ENCODE measurements at regions not wholly inside any gene's neighbourhood (a gene's known extent, or its start where the extent isn't known, plus 50 kb on each side); places are given as distances from the start of the nearest gene placed in this dataset.
"Not testable (repeated sequence)": the region's sequence is repeated elsewhere in the genome, so short reads cannot be mapped to it uniquely, and the experiment has no call there.

DNA sequence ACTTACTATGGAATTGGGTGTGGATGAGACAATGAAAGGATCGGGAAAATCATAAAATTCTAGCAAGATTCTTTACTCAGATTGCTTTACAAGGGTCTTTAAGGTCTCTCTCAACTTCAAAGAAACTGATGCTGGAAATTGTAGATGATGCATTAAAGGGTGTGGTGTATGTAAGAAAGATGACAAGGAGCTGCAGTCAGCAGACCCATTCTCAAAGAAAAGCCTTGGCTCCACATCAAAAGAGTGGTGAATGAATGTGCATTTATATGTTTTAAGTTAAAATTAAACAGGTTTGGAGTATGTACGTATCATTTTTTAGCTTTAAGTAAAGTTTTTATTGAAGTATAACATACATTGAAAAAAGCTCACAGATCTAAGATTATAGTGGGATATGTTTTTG is 194.5 kb downstream of the C12orf75 start:
- no peak for DNase-seq (ENCODE audit: low read depth, low spot score)

DNA sequence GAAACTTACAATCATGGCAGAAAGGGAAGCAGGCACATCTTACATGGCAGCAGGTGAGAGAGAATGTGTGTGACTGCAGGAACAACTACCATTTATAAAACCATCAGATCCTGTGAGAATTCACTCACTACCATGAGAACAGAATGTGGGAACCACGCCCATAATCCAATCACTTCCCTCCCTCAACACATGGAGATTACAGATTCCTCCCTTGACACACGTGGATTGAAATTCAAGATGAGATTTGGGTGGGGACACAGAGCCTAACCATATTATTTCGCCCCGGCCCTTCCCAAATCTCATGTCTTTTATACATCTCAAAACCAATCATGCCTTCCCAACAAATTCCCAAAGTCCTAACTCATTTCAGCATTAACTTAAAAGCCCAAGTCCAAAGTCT is 203.6 kb downstream of the C12orf75 start:
- DNase-seq (ENCODE audit: low read depth, low spot score) = no peak

DNA sequence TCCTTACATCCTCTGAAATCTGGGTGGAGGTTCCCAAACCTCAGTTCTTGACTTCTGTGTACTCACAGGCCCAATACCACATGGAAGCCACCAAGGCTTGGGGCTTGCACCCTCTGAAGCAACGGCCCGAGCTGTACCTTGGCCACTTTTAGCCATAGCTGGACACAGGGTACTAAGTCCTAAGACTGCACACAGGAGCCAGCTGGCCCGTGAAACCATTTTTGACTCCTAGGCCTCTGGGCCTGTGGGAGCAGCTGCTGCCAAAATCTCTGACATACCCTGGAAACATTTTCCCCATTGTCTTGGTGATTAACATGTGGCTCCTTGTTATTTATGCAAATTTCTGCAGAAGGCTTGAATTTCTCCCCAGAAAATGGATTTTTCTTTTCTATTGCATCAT is 204.5 kb downstream of the C12orf75 start:
- not testable (repeated sequence) for DNase-seq (ENCODE audit: low read depth, low spot score)

DNA sequence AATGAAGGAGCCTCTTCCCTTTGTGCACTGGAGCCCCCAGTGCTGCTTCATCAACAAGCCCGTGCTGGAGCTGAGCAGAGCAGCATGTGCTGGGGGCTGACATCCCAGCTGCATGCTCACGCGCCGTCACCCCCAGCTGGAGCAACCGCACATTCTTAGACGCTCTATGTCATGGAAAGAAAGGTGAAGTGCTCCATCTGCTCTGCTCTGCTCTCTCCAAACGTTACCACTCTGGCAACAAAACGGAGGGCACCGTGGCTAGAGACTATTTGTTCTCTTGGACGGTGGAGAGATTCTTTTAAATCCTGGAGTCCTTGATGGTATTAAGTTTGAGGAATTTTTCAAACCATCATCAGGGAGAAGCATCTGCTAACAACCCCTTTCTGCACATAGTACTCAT is 208.4 kb downstream of the C12orf75 start:
- DNase-seq (ENCODE audit: low read depth, low spot score) = no peak

DNA sequence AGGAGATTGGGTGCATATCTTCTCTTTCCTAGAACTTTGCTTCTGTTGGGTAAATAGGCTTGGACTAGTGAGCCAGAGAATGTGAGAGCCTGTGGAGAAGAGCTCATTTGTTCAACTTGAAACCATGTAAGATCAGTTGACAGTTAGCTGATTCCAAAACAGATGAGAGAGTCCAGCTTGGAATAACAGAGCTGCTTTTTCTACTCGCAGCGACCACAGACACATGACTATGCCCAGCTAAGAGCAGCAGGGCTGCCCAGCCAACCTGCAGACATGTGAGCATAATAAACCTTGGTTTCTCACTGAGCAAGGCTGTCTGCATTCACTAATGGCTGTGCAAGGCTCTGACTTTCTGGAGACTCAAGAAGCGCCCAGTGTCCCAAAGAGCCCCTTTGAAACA is 209.2 kb downstream of the C12orf75 start:
- DNase-seq (ENCODE audit: low read depth, low spot score) = no peak

DNA sequence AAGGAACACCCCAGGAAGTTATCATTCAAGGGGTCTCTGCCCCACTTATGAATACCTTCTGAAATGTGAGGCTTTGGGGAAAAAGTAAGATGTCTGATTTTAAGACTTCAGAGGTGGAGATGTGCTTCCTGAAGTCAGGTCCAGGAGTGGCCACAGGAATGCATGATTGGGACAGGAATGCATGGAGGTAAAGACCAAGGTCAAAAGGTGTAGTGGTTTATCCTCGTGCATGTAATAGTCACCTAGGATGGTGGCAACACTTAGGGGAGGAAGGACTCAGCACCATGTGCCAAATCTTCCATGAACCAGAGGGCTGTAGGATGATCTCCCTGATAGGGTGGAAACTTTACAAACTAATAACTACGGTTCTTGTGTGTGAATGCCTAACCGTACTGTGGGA is 217.3 kb downstream of the C12orf75 start:
- no peak for DNase-seq (ENCODE audit: low read depth, low spot score)

DNA sequence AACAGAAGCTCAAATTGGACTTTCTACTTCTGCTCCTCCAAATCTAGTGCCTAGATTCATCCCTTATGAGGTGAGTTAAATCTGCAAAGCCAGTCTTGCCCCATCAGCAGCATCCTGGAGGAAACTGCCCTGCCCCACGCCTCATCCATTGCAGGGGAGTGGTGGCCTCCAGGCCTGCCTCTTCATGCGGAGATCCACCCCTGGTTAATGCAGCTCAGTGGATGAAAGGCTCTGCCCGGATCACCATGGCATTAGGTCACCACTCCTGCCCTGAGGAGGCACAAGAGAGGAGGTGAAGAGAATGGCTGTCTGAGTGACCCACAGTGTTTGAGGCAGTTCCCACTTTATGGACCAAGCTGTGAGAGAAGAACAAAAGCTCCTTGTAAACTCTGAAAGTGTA is 218.1 kb downstream of the C12orf75 start:
- DNase-seq (ENCODE audit: low read depth, low spot score) = no peak

DNA sequence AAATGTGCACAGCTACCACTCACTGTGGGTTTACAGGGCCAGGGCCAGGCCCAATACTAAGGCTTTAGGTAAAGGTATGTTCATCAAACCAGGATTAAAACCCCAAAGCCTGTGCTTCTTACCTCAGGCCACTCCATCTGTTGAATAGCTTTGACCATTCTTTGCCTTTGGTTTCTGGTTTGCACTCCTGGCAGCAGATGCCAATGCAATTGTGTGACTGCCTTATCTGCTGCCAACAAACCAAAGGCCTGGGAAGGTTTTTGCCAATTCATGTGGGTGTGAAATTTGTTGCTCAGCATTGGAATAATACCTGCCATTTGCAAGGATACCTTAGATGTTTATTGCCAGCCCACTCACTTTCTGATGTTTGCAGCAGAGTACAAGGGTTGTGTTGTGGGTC is 221.6 kb downstream of the C12orf75 start:
- DNase-seq (ENCODE audit: low read depth, low spot score) = no peak

DNA sequence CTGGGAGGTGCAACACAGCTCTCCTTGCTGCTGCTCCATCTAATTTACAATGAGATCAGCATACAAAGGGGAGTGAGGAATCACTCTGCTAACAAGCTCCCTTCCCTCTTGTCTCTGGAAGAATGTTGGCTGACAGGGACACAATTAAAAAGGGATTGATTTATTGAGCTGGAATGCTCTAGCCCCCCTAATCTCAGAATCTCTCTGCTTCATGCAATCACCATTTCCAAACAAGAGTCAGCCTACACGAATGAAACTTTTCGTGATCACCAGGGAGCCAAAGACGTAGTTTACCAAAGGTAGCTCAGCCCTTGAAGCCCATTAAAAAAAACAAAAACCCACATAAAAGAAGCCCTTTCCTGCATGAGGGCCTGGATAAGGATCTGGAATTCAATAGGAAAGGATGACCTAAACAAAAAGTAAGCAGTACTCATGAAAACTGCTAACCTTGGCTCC is 223.8 kb downstream of the C12orf75 start:
- DNase-seq (ENCODE audit: low read depth, low spot score) = no peak

DNA sequence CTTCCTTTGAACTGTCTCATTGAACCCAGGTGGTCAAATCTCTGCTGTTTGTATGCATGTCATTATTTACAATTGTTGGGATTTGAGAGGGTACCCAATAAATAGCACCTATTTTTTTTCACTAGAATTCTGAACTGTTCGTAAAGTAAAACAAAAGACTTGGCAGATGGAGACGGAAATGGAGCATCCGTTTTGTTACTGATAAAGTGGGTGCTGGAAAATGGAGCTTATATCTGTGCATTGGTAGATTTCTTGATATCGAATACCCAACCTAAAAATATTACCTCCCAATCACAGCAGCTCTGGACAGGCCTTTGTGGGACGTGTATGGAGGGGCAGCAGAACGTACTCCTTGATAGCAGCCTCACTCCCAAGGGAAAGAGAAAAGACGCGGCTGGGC is 224.4 kb downstream of the C12orf75 start:
- DNase-seq (ENCODE audit: low read depth, low spot score) = no peak

DNA sequence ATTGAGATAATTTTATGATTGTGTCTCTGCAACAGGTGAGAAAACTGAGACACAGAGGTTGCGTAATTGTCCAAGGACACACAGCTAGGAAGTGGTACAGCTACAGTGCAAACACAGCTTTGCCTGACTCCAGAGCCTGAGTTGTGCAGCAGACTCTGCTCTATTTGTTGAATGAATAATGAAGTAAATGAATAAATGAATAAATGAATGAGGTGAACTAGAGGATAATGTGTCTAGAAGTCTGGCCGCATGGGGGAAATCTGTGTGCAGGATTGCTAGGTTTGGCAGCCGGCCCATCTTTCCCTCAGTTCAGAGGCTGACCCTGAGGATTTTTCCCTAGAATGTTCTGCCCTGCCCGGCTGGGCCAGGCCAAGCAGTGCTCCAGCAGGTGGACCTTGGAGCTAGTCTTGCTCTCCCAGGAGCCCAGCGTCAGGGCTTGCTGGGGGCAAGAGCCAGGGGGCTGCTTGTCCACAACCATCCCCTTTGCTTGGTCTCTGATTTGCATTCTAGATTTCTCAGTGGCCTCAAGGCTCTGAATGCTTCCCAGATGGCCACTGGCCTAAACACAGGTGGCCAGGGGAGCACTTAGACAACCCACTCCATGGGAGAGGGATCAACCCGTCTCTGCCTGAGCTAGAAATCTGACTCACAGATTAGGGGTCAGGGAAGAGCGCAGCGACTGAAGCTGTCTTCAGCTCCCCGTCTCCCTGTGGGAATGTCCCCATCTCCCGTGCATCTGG is 225.2 kb downstream of the C12orf75 start:
- DNase-seq (ENCODE audit: low read depth, low spot score) = no peak

DNA sequence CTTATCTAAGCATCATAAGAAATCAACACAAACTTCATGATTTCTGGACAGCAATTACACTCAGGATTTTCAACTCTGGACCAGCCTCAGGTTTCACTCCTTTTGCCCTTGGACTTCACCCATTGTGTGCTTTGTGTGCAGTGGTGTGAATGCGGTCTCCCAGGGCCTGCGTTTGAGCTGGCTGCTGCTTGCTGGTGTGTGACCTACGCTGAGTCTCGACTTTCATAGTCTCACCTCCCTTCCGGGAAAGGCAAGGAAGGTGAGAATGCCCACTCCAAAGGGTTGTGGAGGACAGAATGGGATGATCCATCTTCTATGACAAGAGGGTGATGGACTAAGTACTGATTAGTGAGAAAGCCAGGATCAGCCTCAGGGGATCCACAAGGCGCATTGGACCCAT is 228.8 kb downstream of the C12orf75 start:
- no peak for DNase-seq (ENCODE audit: low read depth, low spot score)

DNA sequence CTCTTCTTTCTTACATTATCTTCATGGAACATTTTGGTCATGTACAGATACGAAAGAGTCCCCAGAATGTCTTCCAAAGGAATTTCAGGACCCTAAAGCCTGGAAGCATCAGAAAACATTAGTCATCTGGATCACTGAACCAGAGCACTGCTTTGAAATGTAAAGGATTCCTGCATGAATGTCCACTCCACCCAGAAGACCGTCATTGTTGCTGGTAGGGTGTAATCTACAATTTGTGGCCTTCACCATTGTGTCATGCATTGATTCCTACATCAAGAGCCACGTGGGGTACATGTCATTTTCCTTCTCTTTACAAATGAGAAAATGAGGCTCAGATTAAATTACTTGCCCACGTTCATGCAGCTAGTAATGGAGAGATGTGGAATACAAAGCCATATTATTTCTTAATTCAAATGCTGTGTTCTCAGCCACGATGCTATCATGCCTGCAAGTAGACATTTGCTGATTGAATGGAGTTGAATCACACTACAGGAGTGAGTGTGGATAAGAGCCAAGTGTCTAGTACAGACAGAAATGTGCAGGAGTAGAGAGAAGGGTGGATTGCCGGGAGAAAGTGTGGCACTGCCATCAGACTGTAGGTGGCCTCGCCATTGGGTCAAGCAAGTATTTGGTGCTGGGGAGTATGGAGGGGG is 231.2 kb downstream of the C12orf75 start:
- DNase-seq (ENCODE audit: low read depth, low spot score) = no peak

DNA sequence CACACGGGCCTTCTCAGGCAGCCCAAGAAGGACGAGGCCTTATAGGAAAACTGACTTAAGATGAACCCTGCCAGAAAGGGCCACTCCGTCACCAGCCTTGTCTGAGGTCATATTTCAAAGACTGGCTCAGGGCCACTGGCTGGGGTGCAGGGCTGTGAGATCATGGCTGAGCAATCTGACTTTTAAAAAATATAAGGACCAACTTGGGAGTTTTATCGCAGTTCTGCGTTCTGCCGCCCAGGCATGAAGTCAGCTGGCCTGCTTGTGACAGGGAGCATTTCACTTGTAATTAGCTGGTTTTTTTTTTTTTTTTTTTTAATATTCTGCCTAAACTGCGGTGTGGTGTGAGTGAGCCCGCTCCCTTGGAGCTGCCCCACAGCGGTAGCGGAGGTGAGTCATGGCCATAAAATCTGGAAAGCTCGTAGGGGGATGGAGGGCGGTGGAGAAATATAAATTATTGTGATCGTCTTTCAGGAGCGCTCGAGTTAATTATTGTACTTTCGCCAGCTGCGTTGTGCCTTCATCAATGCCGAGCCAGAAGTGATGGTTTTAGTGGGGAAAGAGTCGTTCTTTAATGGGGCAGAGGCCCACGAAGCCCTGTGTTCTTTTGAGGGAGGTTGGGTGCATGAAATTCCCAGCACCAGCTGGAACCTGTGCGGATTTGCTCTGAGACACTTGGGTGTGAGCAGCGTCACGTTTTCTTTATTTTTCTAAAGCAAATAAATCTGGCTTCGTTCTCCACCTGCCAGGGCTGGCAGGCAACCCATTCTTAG is 231.9 kb downstream of the C12orf75 start:
- DNase-seq (ENCODE audit: low read depth, low spot score) = no peak

DNA sequence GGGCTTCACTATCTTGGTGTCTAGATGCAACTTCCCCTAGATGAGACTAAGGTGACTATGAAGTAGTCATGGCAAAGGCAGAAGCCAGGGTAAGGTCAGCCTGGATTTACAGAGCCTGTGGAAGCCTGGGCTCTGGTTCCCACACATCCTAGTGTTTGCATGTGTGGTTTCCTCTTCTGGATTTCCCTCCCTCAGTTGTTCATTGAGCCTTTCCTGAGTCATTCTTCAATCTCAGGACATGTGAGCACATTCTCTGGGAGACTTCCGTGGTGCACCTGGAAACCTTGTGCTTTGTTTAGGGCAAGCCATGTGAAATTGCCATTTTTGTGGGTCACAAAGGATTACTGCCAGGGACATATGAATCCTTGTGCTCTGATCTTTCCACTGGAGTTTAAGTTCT is 236.6 kb downstream of the C12orf75 start:
- DNase-seq (ENCODE audit: low read depth, low spot score) = no peak

DNA sequence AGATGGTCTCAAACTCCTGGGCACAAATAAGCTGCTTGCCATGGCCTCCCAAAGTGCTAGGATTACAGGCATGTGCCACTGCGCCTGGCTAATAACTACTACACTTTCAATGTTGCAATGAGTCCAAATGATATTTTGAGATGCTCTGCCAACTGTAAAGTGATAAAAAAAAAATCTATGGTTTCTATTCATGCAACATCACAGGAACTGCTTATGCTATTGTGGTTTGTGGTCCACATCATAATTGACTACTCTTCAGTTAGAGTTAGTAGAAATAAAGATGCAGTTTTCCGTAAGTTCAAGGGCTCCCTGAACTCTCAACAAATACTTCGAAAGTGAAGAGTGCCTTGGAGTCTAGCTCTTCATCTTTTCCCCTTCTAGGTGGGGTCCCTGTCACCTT is 239.4 kb downstream of the C12orf75 start:
- no peak for DNase-seq (ENCODE audit: low read depth, low spot score)

DNA sequence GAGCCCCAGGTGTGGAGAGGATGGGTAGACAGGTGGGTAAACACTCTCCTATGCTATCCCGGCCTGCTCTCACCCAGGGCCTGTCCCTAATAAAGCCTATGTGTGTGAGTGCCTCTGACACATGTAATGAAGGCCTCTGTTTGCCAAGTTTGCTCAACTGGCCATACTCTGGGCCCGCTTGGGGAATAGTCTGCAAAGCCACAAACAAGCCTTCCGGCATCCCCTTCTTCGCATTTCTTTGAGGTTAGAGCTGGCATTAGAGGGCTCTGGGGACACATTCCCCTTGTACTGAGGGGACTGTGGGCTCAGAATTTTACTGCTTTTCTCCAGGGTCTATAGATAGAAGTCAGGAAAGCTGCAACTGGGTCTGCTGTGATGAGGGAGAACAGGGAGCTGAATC is 240.5 kb downstream of the C12orf75 start:
- DNase-seq (ENCODE audit: low read depth, low spot score) = no peak

DNA sequence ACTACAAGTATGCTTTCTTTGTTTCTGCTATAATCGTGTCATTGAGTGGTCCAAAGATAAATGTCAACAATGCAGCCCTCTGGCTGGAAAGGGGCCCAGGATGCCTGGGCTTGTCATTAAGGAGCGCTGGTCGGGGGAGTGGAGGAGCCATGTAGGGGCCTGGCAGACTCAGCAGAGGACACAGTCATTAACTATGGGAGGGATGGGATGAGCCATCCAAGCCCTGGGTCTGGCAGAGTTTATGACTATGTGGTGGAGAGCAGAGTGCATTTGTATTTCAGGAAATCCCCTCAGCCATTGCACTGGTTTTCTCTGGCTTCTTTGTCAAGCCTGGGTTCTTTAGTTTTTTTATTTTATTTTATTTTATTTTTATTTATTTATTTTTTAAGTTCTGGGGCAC is 243.1 kb downstream of the C12orf75 start:
- no peak for DNase-seq (ENCODE audit: low read depth, low spot score)

DNA sequence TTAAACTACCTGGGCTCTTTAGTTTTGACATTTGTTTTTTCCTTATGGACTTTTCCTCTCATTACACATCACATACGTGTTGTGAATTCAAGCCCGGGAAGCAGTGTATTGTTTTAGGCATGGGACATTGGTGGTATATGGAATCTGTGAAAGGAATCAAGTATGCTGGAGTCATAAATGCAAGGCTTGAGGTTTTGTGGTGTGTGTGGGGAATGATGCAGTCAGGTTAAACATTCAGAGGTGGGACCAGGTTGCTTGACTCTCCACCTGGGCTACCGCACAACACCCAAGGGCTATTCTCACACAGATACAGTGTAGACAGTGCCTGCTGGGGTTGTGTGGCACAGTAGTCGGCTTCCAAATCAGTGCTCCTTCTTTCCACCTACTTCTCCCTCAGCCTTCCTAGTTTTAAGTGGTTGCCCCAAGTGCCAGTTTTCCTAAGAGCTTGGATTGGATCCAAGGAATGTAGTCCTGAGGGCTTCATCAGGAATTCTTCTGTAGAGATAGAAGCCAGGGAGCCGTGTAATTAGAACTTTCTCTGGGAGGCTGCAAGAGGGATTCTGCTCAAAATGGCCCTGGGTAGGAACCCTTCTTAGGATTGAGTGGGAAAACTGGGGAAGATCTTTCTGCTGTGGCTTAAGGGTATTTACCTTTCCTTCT is 243.7 kb downstream of the C12orf75 start:
- DNase-seq (ENCODE audit: low read depth, low spot score) = no peak

DNA sequence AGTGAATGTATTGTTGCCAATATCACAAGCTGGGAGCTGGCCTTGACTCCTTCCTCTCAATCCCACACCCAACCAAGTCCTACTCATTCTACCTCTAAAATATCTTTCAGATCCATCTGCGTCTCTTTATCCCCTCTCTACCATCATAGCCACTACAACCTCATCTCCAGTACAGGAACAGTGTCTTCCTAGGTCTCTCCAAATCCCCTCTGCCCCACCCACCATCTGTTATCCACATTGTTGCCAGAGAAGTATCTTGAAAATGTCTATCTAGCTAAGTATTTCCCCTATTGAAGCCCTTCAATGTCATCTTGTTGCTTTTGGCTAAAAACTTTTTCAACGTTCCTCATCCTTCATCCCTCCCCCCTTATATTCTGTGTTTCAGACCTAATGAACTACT is 244.7 kb downstream of the C12orf75 start:
- no peak for DNase-seq (ENCODE audit: low read depth, low spot score)

DNA sequence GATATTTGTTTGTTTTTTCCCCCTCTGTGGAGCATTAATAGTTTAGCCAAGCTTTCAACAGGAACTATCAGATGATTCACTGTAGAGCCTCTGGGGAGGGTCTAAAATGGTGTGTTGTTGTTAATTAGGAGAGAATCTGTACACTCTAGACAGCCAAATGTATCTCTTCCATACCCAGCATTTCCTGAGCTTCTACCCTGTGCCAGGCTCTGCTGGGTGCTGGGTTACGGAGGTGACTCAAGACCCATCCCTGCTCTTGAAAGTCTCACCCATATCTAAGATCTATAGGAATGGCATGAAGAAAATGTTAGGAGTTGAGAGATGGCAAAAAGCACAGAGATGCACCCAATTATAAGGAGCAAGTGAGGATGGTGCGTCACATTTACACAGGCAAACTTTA is 245.8 kb downstream of the C12orf75 start:
- no peak for DNase-seq (ENCODE audit: low read depth, low spot score)

DNA sequence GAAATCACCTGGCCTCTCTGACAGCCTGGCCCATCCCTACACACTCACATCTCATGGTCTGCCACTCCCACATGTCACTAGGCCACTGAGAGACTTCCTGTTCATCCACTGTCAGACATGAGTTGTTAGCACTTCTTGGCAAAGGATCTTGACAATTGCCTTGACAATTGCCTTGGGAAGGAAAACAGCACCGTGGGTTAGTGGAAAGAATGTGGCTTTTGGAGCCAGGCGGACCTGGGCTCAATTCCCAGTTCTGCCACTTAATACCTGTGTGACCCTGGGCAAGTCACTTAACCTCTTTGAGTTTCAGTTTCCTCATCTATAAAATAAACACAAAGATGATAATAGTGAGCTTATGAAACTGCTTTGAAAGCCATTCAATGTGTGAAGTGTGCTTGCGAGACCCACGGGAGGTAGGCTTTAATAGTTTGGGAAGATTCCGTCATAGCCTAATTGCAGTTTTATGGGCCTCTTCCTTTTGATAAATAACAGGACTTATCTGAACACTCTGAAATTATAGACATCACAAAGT is 250.4 kb downstream of the C12orf75 start:
- DNase-seq (ENCODE audit: low read depth, low spot score) = no peak
